GM21825 (cell line): ENCODE measurements at regions not wholly inside any gene's neighbourhood (a gene's known extent, or its start where the extent isn't known, plus 50 kb on each side); places are given as distances from the start of the nearest gene placed in this dataset.
"Not testable (repeated sequence)": the region's sequence is repeated elsewhere in the genome, so short reads cannot be mapped to it uniquely, and the experiment has no call there.

ENCODE experiments used
- ATAC-seq: cut with Tn5 transposase; IDR thresholded peaks from one replicate; pipeline ENCODE4 v1.9.1; 2021; ENCODE audit warnings: mild to moderate bottlenecking, moderate library complexity; ENCODE audit not compliant: unreplicated experiment

DNA sequence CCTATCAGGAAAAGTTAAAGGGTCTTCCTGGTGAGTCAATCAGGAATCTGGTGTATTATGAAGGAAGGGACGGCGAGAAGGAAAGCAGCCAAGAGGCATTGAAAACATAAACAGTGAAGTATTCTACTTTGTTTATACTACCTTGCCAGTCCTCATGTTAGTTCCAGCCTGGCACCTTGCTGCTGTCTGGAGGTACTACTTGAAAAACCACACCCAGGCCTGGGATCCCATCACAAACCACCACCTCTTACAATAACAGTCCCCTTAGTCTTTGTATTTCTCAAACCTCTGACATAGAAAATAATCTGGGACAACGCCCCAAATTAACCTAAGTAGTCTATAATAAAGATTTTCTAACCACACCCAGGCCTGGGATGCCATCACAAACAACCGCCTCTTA is 676.7 kb upstream of the SOX9 start:
- ATAC-seq: no peak

DNA sequence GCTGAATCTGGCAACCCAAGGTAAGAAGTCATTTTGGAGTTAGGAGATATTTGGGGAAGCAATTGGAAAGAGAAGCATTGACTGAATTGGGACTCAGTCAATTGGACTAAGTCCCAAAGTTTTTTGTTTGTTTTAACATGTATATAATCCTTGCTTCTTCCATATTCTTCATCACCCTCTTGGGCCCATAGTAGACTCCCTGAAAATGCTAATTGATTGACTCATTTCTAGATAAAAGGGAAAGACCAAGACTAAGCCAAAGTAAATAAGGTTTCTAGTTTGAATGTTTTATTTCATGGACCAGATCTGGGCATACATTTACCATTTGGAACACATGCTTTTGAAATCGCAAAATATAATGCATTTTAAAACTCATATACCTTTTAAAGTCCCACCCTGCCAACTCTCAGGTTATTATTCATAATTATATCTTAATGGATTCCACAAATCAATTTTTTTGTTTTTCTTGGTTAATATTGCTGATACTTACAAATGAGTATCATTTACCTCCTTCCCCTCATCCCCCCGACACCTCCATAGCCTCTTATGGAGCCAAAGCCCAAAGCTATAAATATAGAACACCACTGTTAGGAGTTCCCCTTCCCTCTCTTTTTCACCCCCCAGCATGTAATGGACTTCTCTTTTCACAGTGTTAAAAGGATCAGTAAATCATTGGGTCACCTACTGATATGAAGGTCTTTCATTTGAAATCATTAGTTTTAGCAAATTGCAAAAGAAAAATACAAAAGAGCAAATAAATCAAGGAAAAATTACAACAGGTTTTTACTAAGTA is 674.0 kb upstream of the SOX9 start:
- no peak for ATAC-seq

DNA sequence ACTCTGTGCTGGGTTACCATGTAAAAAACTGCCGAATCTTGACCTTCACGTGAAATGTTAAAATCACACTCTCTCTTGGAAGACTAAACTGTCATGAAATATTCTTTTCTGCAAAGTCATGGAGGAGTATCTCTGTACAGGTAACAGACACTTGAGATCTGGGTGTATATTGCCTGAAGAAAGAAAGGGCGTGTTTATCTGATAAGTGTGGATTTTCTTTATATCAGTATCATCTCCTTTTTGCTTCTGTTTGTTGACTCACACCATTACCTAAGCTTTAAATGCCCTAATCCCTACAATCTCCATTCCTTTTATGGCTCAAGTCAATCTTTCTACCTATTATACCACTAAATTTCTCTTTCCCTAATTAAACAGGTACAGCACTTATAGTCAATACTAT is 673.2 kb upstream of the SOX9 start:
- ATAC-seq: no peak

DNA sequence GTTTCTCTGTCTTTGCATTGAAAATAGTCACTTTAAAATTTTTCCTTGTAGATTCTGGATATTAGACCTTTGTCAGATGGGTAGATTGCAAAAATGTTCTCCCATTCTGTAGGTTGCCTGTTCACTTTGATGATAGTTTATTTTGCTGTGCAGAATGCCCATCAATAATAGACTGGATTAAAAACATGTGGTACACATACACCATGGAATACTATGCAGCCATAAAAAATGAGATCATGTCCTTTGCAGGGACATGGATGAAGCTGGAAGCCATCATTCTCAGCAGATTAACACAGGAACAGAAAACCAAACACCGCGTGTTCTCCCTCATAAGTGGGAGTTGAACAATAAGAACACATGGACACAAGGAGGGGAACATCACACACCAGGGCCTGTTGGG is 670.2 kb upstream of the SOX9 start:
- ATAC-seq: not testable (repeated sequence)

DNA sequence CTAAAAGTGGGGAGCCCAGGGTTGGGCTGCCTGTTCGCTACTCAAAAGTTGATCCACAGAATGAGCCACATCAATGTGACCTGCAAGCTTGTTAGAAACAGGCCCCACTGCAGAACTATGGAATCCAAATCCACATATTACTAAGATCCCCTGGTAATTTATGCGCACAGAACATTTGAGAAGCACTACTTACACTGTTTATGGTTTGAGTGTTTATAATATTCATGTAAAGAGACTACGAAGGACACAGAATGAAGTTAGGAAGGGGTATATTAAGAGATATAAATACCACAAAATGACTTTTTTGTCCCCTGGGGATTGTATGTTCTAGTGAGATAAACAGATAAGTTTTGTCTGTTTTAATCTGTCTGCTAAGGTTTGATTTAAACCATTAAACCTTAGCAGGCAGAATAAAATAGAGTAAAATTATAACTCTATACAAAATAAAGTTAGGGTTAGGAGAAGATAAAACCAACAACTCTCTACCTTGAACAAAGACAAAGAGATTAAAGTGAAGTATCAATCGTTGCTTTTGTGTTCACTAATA is 666.9 kb upstream of the SOX9 start:
- no peak for ATAC-seq

DNA sequence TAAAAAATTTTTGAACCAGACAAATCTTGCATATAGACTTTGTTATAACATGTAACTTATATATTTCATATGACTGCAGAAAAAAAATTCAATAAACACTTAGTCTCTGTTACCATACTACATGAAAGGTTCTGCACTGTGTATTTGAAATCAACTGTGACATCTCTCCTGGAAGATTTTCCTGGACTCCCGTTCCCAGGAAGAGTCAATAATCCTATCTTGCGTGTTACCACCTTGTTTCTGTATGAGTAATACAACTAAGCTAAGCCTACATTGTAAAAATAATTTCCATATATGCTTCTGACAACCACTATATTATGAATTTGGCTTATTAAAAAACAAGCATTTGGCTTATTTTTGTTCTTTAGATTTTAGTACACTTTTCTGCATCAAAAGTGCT is 665.6 kb upstream of the SOX9 start:
- ATAC-seq: no peak

DNA sequence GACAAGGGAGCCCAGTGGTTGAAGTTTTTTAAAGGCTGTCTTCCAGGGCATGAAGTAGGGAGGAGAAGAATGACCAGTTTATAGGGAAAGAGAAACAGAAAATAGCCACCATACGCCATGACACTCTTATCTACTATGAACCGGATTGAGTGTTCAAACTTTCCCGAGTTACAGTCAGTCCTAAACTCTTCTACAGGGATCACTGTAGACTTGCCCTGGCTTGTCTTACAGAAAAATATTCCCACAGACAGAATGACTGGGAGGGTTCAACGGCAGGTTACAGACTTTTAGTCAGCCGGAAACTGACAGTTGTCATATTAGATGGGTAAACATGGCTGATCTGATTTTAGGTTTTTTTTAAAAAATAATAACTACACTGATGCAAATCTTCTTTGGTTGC is 662.5 kb upstream of the SOX9 start:
- no peak for ATAC-seq

DNA sequence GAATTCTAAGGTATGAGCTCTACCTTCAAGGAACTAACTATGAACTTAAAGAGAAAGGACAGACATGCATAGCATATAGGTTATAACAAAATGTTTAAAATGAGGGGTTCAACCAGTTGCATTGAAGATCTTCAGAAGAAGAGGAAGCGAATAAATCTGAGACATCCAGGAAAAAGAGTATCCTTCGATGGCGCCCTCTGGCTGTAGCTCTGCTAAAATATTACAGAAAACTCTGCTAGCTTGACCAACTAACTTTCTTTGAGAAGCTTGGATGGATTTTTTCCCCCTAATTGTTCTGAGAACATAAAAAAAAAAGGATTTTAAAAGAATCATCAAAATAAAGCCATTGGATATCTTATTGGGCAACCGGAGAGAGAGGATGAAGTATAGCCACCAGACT is 659.9 kb upstream of the SOX9 start:
- no peak for ATAC-seq

DNA sequence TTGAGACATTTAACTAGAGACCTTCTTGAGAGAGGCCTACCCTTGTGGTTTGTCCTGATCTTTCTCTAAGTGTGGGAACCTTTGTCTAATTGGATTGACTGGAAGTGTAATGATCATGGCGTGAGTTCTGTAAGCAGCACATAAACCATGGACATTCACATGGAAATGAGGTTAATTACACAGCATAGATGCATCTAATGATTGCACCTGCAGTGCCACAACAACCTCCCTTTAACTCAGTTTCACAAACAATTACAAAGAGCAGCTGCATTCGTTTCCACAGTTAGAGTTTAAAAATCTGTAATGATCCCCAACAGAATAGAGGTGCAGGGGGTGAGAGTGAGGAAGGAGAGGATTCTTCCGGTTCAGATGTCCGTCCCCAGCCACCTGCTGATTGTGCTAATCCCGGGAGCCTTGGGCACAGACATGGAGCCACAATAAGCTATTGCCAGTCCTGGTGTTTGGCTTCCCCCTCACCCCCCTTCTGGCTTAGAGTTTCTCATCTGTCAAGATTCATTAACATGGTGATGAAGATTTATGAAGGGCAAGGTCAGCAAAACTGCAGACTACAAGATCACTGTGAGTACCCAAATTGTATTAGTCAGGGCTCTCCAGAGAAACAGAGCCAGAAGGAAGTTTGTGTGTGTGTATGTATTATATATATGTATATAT is 659.2 kb upstream of the SOX9 start:
- no peak for ATAC-seq

DNA sequence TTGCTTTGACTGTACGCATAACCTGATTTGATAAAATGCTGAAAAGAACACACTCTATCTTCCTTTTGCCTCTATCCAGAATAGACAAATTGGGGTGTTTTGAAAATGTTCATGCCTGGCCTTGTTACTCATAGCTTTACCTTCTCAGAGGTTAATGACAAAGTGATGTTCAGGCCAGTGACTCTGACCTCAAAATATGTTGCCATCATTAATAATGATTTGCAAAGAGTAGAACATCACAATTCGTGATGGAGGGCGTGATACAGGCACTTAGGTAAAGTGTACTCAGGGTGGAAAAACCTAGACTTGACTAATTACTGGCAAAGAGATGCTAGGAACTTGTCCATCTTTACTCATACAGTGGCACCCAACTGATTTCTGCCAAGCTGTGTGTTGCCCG is 656.6 kb upstream of the SOX9 start:
- no peak for ATAC-seq

DNA sequence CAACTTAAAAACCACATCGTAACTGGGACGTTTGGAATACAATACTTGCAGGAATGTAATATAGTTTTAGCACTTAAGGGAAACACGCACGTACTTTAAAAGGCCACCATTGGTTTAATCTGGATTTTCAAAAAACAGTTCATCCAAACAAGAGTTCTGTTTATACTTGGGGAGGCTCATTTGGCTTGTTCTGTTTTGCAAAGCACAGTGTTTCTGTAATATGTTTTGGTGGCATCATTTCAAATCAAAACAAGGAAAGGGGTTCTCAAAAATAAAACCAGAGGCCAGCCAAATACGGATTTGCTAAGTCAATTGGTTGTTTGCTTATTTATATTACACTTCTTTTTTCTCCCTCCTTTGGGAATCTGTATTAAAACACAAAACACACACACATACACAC is 656.1 kb upstream of the SOX9 start:
- ATAC-seq: no peak

DNA sequence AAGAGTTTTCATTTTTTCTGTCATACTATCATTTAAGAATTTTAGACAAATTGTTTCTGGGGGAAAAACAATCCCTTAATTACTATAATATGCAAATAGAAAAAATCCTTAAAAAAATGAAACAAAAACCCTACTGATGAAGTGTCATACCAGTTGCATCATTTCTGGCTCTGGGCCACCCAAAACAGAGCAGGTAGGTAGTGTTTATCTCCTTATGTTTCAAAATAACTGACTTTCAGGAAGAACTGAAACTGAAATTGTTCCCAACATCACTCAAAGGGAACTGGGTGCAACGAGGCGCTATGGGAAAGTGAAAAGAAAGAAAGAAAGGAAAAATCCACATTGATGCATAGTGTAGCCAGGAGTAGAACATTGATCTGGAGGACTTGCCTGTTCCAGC is 653.1 kb upstream of the SOX9 start:
- ATAC-seq: no peak

DNA sequence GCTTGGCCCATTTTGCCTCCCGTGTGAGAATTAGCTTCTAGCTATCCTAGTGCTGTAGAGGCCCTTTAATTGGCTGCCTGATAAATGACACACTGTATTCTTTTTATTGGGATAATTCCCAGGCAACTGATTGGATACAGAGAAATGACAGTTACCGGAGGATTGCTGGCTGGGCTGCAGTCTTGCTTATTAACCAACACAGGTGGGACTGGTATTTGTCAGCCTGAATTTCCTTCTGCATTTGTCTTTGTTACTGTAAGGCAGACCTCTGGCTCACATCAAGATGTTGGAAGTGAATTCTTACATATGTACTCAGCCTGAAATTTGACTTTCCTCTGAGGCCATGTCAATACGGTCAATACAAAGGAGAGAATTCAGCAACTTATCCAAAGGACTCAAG is 650.8 kb upstream of the SOX9 start:
- no peak for ATAC-seq

DNA sequence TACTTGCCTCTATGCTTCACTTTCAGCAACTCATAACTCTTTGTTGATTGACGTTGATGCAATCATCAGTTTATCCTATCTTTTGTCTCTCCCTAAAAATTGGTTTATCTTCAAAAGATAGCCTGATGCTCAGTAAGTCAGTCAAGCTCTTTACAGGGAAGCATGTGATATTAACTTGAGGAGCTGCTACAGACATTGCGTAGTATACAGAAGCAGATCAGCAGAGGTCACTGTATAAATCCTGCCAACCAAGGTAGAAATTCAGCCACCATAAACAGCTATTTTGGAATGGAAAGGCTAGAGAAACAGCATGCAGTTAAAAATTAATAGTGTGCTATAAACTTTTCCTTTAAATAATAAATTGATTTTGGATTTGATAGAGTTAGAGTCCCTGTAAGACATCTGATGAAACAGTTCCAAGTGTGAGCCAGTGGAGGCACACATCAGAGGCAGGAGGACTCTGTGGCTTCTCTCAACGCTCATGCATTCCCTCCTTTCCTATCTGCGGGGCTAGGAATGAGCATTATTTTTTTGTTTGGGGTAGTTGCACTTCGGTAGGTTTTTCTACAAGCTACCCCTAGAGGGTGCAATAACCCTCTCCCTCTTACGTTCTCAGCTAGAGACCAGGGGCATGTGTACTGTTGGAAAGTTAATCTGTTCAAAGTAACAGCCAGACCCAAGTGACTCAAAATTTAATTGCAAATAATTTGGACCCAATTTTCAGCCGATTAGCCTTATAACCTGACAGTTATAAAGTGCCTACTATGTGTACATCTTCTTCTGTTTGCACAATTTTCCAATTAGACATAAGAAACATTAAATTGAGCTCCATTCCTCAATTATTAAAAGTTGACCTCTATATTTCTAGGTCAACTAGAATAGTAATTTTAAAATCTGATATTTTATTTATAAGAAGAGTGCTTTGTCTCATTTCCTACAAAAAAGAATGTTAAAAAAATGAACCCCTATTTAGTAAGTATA is 647.7 kb upstream of the SOX9 start:
- ATAC-seq: no peak

DNA sequence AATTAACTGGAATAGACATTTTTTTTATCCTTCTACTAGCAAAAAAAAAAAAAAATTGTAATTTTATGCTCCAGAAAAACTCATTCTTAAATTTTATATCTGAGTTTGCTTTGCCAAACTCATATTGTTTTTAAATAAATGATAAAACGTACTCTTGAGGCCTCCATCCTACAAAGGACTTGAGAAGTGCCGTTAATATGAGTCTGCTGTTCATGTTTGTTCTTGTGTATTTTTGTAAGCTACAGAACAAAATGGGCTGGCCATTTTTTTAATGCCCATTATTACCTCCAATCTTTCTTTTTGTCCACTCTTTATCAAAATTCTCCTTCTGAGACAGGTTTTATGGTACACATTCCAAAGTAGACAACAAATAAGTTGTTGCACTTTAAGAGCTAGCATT is 643.5 kb upstream of the SOX9 start:
- no peak for ATAC-seq

DNA sequence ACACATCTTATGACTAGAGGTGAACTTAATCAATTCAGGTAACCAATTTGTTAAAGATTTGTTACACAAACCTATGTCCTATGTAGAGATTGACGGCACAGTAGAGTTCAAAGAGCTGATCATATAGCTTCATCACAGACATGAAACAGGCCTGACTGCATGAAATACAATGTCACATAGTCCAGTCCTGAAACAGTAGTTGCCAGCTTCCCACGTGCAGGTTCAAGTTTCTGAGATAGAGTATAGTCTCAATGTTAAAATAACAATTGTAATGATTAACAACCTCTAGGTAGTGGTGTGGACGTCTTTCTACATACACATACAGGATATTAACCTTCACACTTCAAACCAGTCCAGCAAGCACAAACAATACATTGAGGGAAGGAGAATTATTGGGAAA is 640.7 kb upstream of the SOX9 start:
- ATAC-seq: no peak

DNA sequence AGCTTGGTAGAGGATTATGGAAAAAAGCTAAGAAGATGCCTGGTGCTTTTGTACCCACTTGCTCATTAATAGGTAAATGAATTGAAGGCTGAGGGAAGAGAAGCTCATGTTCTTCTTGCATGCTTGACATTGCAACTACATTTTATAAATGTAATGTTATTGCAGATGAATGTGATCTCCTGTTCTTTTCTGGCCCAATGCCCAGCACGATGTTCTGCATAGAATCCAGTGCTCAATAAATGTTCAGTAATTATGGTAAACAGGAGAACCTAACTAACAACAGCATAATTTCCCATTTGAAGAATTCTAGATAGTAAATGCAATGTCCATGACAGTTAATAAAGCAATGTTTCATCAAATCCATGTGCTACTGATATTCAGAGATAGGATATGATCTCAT is 638.2 kb upstream of the SOX9 start:
- ATAC-seq: no peak

DNA sequence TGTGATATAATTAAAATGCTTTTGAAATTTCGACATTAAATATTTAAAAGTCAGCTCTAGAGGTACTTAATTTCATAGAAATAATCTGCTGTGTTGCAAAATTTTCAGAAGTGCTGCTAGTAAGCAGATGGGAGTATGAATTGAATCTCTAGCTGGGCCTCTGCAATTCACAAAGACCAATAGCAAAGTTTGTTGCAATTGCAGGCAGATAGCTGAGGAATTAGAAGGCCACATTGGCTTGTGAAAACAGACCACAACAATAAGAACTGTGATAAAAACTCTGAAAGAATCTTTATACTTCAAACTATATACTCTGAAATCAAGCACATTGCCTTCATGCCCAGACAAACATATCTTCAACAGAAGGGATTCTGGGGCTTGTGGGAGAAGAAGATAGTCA is 636.3 kb upstream of the SOX9 start:
- ATAC-seq: no peak

DNA sequence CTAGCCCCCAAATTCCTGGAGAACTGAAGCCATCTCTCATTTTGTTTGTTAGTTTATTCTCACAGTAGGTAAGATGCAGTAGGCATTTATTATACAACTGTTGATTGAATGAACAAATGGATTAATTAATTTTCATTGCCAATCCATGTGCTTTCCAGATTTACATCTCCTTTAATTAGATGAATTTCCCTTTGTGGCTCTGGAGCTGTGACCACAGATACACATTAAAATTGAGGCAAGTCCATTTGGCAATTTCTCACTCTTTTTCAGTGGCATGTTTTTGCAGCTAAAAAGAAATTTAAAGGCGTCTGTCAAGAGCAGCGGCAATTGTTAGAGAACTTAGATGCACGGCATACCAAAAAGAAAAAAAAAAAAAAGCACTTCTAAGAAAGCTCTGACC is 635.4 kb upstream of the SOX9 start:
- ATAC-seq: no peak

DNA sequence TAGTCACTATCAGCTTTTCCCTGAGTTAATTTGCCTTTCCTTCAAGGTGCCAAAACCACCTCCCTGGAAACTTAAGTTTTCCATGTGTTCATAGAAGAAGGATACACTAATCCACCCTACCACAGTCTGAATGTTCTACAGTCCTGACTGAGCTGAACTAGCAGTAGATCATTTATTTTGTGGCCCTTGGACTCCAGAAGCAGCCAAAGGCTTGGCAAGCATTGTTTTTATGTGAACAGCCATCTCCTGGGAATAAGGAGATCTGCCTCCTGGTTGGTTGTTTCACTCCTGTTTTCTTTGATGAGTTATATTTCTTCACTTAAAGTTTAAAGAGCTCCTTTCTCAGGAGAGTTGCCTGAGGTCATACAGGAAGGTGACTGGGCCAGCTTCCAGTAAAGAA is 634.6 kb upstream of the SOX9 start:
- no peak for ATAC-seq

DNA sequence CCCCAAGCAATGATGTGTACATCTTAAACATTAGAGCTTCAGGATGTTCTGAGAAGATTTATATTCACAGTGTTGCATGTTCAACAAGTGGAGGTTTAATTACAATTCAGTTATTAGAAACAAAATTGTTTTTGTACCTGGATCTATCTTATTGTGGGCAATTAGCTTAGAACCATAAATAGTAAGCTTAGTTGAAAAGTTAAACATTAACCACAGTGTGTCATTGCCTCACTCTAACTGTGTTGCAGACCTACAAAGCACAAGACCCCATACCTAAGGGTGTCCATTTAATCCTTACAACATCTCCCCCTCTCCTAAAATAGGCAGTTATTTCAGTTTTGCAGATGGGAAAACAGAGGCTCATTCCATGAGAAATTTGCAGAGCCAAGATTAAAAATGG is 632.0 kb upstream of the SOX9 start:
- no peak for ATAC-seq
